ENCODE measurements at regions not wholly inside any gene's neighbourhood (a gene's known extent, or its start where the extent isn't known, plus 50 kb on each side); places are given as distances from the start of the nearest gene placed in this dataset.
"Not testable (repeated sequence)": the region's sequence is repeated elsewhere in the genome, so short reads cannot be mapped to it uniquely, and the experiment has no call there.

GRCh38 chr18:8522756-8523155, 86.5 kb upstream of the RAB12 start:
- TF ChIP-seq CTCF (IDR thresholded peaks at IDR 0.05; ENCODE audit: low read depth, low read length): no peak
- Histone ChIP-seq H3K27me3 (ENCODE audit: insufficient read depth, low read depth, severe bottlenecking) (no peaks in the 10 kb centered on the region), H3K36me3 (no peaks in the 10 kb centered on the region), H3K9me3 (ENCODE audit: severe bottlenecking) (peaks cover 3% of the 10 kb centered on the region), H3K27ac (no peak overlapping the region), H3K4me3 (ENCODE audit: low read depth, low read length) (no peak overlapping the region)
- DNase-seq: no peak

GRCh38 chr18:8525692-8526091, 83.5 kb upstream of the RAB12 start:
- Histone ChIP-seq H3K9me3 (ENCODE audit: severe bottlenecking) (peaks cover 3% of the 10 kb centered on the region), H3K27me3 (ENCODE audit: insufficient read depth, low read depth, severe bottlenecking) (no peaks in the 10 kb centered on the region), H3K27ac (no peak overlapping the region), H3K36me3 (no peaks in the 10 kb centered on the region), H3K4me3 (ENCODE audit: low read depth, low read length) (no peak overlapping the region)
- peak; percentile 77 for TF ChIP-seq CTCF (IDR thresholded peaks at IDR 0.05; ENCODE audit: low read depth, low read length)
- peak; percentile 46 for DNase-seq

GRCh38 chr18:8526332-8526731, 82.9 kb upstream of the RAB12 start:
- peaks cover 4% of the 10 kb centered on the region for H3K9me3 ChIP-seq (ENCODE audit: severe bottlenecking)
- no peaks in the 10 kb centered on the region for H3K27me3 ChIP-seq (ENCODE audit: insufficient read depth, low read depth, severe bottlenecking)
- no peak overlapping the region for H3K4me3 ChIP-seq (ENCODE audit: low read depth, low read length)
- no peak for DNase-seq
- no peaks in the 10 kb centered on the region for H3K36me3 ChIP-seq
- TF ChIP-seq CTCF (IDR thresholded peaks at IDR 0.05; ENCODE audit: low read depth, low read length): no peak
- H3K27ac ChIP-seq: no peak overlapping the region

- no peak for DNase-seq
- Histone ChIP-seq H3K9me3 (ENCODE audit: severe bottlenecking) (peaks cover 5% of the 10 kb centered on the region), H3K4me3 (ENCODE audit: low read depth, low read length) (no peak overlapping the region), H3K27me3 (ENCODE audit: insufficient read depth, low read depth, severe bottlenecking) (no peaks in the 10 kb centered on the region), H3K36me3 (no peaks in the 10 kb centered on the region), H3K27ac (no peak overlapping the region)
- no peak for TF ChIP-seq CTCF (IDR thresholded peaks at IDR 0.05; ENCODE audit: low read depth, low read length)
Measured at GRCh38 chr18:8529609-8530008, 79.6 kb upstream of the RAB12 start.

- not testable (repeated sequence) for H3K36me3 ChIP-seq; H3K27ac ChIP-seq; H3K27me3 ChIP-seq (ENCODE audit: insufficient read depth, low read depth, severe bottlenecking); H3K9me3 ChIP-seq (ENCODE audit: severe bottlenecking); H3K4me3 ChIP-seq (ENCODE audit: low read depth, low read length); DNase-seq
Measured at GRCh38 chr18:8531084-8531483, 78.2 kb upstream of the RAB12 start.

- H3K36me3 ChIP-seq: no peaks in the 10 kb centered on the region
- H3K27me3 ChIP-seq (ENCODE audit: insufficient read depth, low read depth, severe bottlenecking): no peaks in the 10 kb centered on the region
- no peak overlapping the region for H3K4me3 ChIP-seq (ENCODE audit: low read depth, low read length)
- H3K27ac ChIP-seq: no peak overlapping the region
- DNase-seq: no peak
- no peak for TF ChIP-seq CTCF (IDR thresholded peaks at IDR 0.05; ENCODE audit: low read depth, low read length)
- peaks cover 3% of the 10 kb centered on the region for H3K9me3 ChIP-seq (ENCODE audit: severe bottlenecking)
Measured at GRCh38 chr18:8536231-8536630, 73.0 kb upstream of the RAB12 start.

Measured in WERI-Rb-1 (cell line).